Endothelial cell of umbilical vein (primary cell): ENCODE measurements at regions not wholly inside any gene's neighbourhood (a gene's known extent, or its start where the extent isn't known, plus 50 kb on each side); places are given as distances from the start of the nearest gene placed in this dataset.

Source experiments
- BruUV-seq: library from RNA; stranded (reverse); fragments of 400-500 nt; replicated peaks from 2 replicates; lab custom pipeline; 2021; lab: Mats Ljungman, UMichigan
- CTCF ChIA-PET: fragments of 300-600, 350-600 bp; sonication (Branson Sonifier 250); formaldehyde crosslinking; loops from one replicate; lab custom pipeline; 2021; ENCODE audit warnings: antibody characterized with exemption, inconsistent platforms; lab: Charles Lee
- POLR2A ChIA-PET: fragments of 300-600, 350-600 bp; sonication (Branson Sonifier 250); formaldehyde crosslinking; loops from one replicate; lab custom pipeline; 2021; ENCODE audit warnings: antibody characterized with exemption, inconsistent platforms; lab: Charles Lee
- DNase-seq: peaks from one replicate; pipeline ENCODE4 v3.0.0-alpha.2; 2011; ENCODE audit warnings: low read depth, low spot score
- FAIRE-seq: peaks from 2 replicates; lab custom pipeline; 2011; peaks lifted over from hg19 to GRCh38; lab: Jason Lieb, UNC
- H2AFZ ChIP-seq: 2 replicates; pipeline ENCODE4 v1.6.0; 2012; ENCODE audit warnings: low read depth, low read length, control low read depth, inconsistent platforms
- H3K27ac ChIP-seq: 2 replicates; pipeline ENCODE4 v1.5.1; 2011; ENCODE audit warnings: low read depth, mild to moderate bottlenecking, control low read depth, low read length, moderate library complexity; ENCODE audit not compliant: insufficient read depth
- H3K27me3 ChIP-seq, 2 experiments: 2 replicates each; pipeline versions ENCODE4 v1.6.0 to v1.6.1; 2011; ENCODE audit warnings: low read length in 2 of 2, mixed read lengths in 1 of 2; ENCODE audit not compliant: control insufficient read depth in 2 of 2, insufficient read depth in 2 of 2
- H3K36me3 ChIP-seq, 2 experiments: 2 replicates in 1 of 2; 3 replicates in 1 of 2; pipeline ENCODE4 v1.5.1; 2011; ENCODE audit warnings: low read length in 2 of 2, mild to moderate bottlenecking in 1 of 2, moderate library complexity in 1 of 2; ENCODE audit not compliant: control insufficient read depth in 2 of 2, insufficient read depth in 2 of 2; ENCODE audit errors: extremely low read depth in 1 of 2
- H3K4me1 ChIP-seq: 3 replicates; pipeline ENCODE4 v1.5.1; 2011; ENCODE audit warnings: mild to moderate bottlenecking, low read length; ENCODE audit not compliant: control insufficient read depth, insufficient read depth; ENCODE audit errors: extremely low read depth
- H3K4me2 ChIP-seq: 2 replicates; pipeline ENCODE4 v1.6.1; 2011; ENCODE audit warnings: low read length, control low read depth, mixed read lengths; ENCODE audit not compliant: insufficient read depth
- H3K4me3 ChIP-seq, 3 experiments: fragments of 200-600 bp in 1 of 3; sonication (generic), shearing (Covaris generic) in 1 of 3; replicated peaks in 1 of 3; 2 replicates each; pipeline ENCODE4 v1.5.1; 2011 to 2016; ENCODE audit warnings: control low read depth in 3 of 3, low read length in 3 of 3, mild to moderate bottlenecking in 2 of 3, inconsistent platforms in 1 of 3, low read depth in 1 of 3, moderate library complexity in 1 of 3; ENCODE audit not compliant: insufficient read depth in 1 of 3
- H3K79me2 ChIP-seq: 2 replicates; pipeline ENCODE4 v1.6.0; 2012; ENCODE audit warnings: low read length, inconsistent platforms; ENCODE audit not compliant: control insufficient read depth, insufficient read depth
- H3K9ac ChIP-seq: replicated peaks from 2 replicates; pipeline ENCODE3; 2011; ENCODE audit warnings: low read length, control low read depth; ENCODE audit not compliant: insufficient read depth; ENCODE audit errors: extremely low read depth
- H3K9me1 ChIP-seq: replicated peaks from 3 replicates; pipeline ENCODE4 v1.6.0; 2011; ENCODE audit warnings: mild to moderate bottlenecking, low read length; ENCODE audit not compliant: control insufficient read depth, insufficient read depth; ENCODE audit errors: extremely low read depth
- H3K9me3 ChIP-seq: replicated peaks from 2 replicates; pipeline ENCODE4 v1.5.1; 2012; ENCODE audit warnings: low read length, inconsistent platforms; ENCODE audit not compliant: control insufficient read depth, insufficient read depth
- H4K20me1 ChIP-seq: replicated peaks from 2 replicates; pipeline ENCODE3; 2011; ENCODE audit warnings: mild to moderate bottlenecking, low read length; ENCODE audit not compliant: control insufficient read depth, insufficient read depth; ENCODE audit errors: extremely low read depth
- EZH2 ChIP-seq: IDR thresholded peaks from 2 replicates; pipeline ENCODE4 v1.6.1; 2012; ENCODE audit warnings: borderline replicate concordance, low read depth, mild to moderate bottlenecking, moderate library complexity, low read length, inconsistent platforms; ENCODE audit not compliant: severe bottlenecking
- FOS ChIP-seq: IDR thresholded peaks from 2 replicates; pipeline ENCODE4 v1.6.1; 2011; ENCODE audit warnings: mild to moderate bottlenecking, low read length, moderate library complexity, borderline replicate concordance; ENCODE audit not compliant: insufficient read depth
- GATA2 ChIP-seq: IDR thresholded peaks from 2 replicates; pipeline ENCODE4 v1.7.0; 2011; ENCODE audit warnings: low read depth, mild to moderate bottlenecking, moderate library complexity, mixed read lengths, low read length; ENCODE audit not compliant: insufficient read length, insufficient read depth
- JUN ChIP-seq: IDR thresholded peaks from 2 replicates; pipeline ENCODE4 v1.6.1; 2011; ENCODE audit warnings: borderline replicate concordance, low read depth; ENCODE audit not compliant: insufficient read length, insufficient read depth
- MYC ChIP-seq: IDR thresholded peaks from one replicate; pipeline ENCODE4 v1.6.1; 2011; ENCODE audit warnings: mild to moderate bottlenecking, low read depth, low read length
- POLR2A ChIP-seq: IDR thresholded peaks from 2 replicates; pipeline ENCODE4 v1.6.1; 2012; ENCODE audit warnings: low read depth, mild to moderate bottlenecking, control low read depth, low read length
- POLR2AphosphoS5 ChIP-seq: IDR thresholded peaks from 2 replicates; pipeline ENCODE4 v1.6.1; 2012; ENCODE audit warnings: low read depth, mild to moderate bottlenecking, control low read depth, low read length, moderate library complexity; ENCODE audit not compliant: insufficient read depth
- dilution Hi-C: fragments of 300-500 bp; cut with MboI; formaldehyde crosslinking; loops from one replicate; pipeline ENCODE4 v1.15.0; 2019; ENCODE audit warnings: low sequenced_read_pairs; ENCODE audit not compliant: extremely low pct_ligation_motif_present
- intact Hi-C: fragments of 100-400 bp; cut with micrococcal nuclease; formaldehyde crosslinking; loops from one replicate; pipeline ENCODE4 v1.10.0; 2022
- TF ChIP-seq, protein P1 (sequence below): IDR thresholded peaks from 2 replicates; pipeline ENCODE4 v1.6.1; 2011; ENCODE audit not compliant: insufficient read depth, insufficient read length
- TF ChIP-seq, protein P2 (sequence below), 2 donors: IDR thresholded peaks; 1 replicate in 1 of 2; 2 replicates in 1 of 2; pipeline ENCODE4 v1.5.1; 2011; ENCODE audit warnings: low read length in 2 of 2, mild to moderate bottlenecking in 2 of 2, moderate library complexity in 2 of 2, control low read depth in 1 of 2, inconsistent platforms in 1 of 2, low read depth in 1 of 2; ENCODE audit not compliant: insufficient read depth in 1 of 2; ENCODE audit errors: extremely low read depth in 1 of 2

DNA sequence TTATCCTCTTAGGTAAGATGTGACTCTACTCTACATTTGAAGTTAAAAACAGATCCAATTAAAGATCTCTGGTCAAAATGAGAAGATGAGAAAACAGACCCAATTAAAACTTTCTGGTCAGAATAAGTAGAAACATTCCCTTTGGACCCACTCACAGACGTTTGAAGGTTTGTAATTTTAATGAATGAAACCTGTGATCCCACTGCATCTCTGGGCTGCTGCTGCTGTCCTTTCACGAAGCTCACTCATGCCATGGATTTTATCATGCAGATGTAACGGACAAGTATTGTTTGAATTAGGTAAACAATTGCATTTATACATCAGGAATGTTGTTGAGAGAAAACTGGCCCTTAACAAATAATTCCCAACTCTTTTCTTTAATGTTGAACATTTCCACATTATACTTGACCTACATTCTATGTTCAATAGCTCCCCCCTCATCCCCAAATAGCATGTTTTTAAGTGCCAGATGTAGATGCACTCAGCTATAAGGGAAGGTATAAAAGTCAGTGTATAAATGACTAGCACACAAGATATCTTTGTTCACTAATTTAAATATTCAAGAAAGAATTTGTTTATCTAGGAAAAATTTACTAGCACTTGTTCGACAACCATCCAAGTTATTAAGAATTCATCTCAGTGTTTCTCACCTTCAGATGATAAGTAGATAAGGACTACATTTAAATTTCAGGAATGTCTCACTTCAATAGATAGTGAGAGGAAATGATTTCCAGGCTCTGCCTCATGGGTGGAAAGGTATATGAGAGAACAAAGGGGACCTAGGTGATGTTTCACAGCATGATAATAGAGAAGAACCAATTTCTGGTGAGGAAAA, 202.3 kb upstream of the LMNTD1 start:
- Histone ChIP-seq H4K20me1 (no peaks in the 10 kb centered on the region), H3K9me1 (no peaks in the 10 kb centered on the region), H3K4me3 (no peak overlapping the region), H3K27me3 (no peaks in the 10 kb centered on the region), H3K27ac (no peak overlapping the region), H3K79me2 (no peaks in the 10 kb centered on the region), H3K9ac (no peak overlapping the region), H3K4me2 (no peak overlapping the region), H3K4me1 (no peaks in the 10 kb centered on the region), H3K9me3 (no peaks in the 10 kb centered on the region), H3K36me3 (no peaks in the 10 kb centered on the region), H2AFZ (no peak overlapping the region)
- BruUV-seq: no TSS peak
- no peak for DNase-seq
- intact Hi-C loops (no loop called here), dilution Hi-C loops (no loop called here)
- POLR2A ChIA-PET: no interaction called here
- TF ChIP-seq, protein P1, sequence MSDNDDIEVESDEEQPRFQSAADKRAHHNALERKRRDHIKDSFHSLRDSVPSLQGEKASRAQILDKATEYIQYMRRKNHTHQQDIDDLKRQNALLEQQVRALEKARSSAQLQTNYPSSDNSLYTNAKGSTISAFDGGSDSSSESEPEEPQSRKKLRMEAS: no peak
- TF ChIP-seq POLR2AphosphoS5 (no peak), FOS (no peak), POLR2A (no peak), EZH2 (no peak), MYC (no peak), JUN (no peak), GATA2 (no peak)
- TF ChIP-seq, protein P2, sequence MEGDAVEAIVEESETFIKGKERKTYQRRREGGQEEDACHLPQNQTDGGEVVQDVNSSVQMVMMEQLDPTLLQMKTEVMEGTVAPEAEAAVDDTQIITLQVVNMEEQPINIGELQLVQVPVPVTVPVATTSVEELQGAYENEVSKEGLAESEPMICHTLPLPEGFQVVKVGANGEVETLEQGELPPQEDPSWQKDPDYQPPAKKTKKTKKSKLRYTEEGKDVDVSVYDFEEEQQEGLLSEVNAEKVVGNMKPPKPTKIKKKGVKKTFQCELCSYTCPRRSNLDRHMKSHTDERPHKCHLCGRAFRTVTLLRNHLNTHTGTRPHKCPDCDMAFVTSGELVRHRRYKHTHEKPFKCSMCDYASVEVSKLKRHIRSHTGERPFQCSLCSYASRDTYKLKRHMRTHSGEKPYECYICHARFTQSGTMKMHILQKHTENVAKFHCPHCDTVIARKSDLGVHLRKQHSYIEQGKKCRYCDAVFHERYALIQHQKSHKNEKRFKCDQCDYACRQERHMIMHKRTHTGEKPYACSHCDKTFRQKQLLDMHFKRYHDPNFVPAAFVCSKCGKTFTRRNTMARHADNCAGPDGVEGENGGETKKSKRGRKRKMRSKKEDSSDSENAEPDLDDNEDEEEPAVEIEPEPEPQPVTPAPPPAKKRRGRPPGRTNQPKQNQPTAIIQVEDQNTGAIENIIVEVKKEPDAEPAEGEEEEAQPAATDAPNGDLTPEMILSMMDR (IDR thresholded peaks at IDR 0.05; ENCODE audit: extremely low read depth in 1 of 2, insufficient read depth in 1 of 2, low read depth in 1 of 2, low read length in 2 of 2): no peak
- no peak for FAIRE-seq
- CTCF ChIA-PET: interaction anchor here (0.8 to 1.7 kb wide), 2 partner anchors 40 to 110 kb away, joined by 3 read pairs; no protein-coding TSS in a partner anchor
